Suprapubic skin (tissue), 3 donors: ENCODE measurements at regions not wholly inside any gene's neighbourhood (a gene's known extent, or its start where the extent isn't known, plus 50 kb on each side); places are given as distances from the start of the nearest gene placed in this dataset.

ENCODE experiments used
- CTCF ChIP-seq, 2 donors: fragments of 200-600 bp in 1 of 2; fragments of 450-650 bp in 1 of 2; sonication (generic) in 1 of 2; IDR thresholded peaks; one replicate each; pipeline ENCODE4 v1.5.1; 2016 to 2019; ENCODE audit warnings: antibody characterized with exemption in 2 of 2, mild to moderate bottlenecking in 1 of 2, moderate library complexity in 1 of 2
- EP300 ChIP-seq: sonication (generic); formaldehyde crosslinking; IDR thresholded peaks from one replicate; pipeline ENCODE4 v1.6.1; 2017; ENCODE audit warnings: antibody characterized with exemption
- POLR2A ChIP-seq, 2 donors: fragments of 450-650 bp; IDR thresholded peaks; one replicate each; pipeline ENCODE4 v1.6.1; 2017; ENCODE audit warnings: antibody characterized with exemption in 2 of 2, mild to moderate bottlenecking in 2 of 2, moderate library complexity in 2 of 2

GRCh38 chr10:20694296-20694695, 202.8 kb downstream of the NEBL start:
- TF ChIP-seq POLR2A (IDR thresholded peaks at IDR 0.05), result no peak
- TF ChIP-seq CTCF (IDR thresholded peaks at IDR 0.05), result no peak
- no peak for TF ChIP-seq EP300
